SK-N-SH (cell line): ENCODE measurements at regions not wholly inside any gene's neighbourhood (a gene's known extent, or its start where the extent isn't known, plus 50 kb on each side); places are given as distances from the start of the nearest gene placed in this dataset.

Experiments
- CTCF ChIA-PET: fragments of 300-600, 350-600 bp; formaldehyde crosslinking; extraction: SDS; loops from one replicate; lab custom pipeline; 2021; lab: Yijun Ruan, JAX
- POLR2A ChIA-PET: fragments of 350-600 bp; sonication (Branson Sonifier 250); formaldehyde crosslinking; extraction: SDS; loops from one replicate; lab custom pipeline; 2020; ENCODE audit warnings: antibody characterized with exemption, inconsistent platforms; lab: Yijun Ruan, JAX
- DNase-seq: peaks from one replicate; pipeline ENCODE4 v3.0.0; 2012
- H2AFZ ChIP-seq: fragments of 200-600 bp; sonication (generic); 2 replicates; pipeline ENCODE4 v1.8.1; 2016; ENCODE audit warnings: antibody characterized with exemption, mild to moderate bottlenecking, low read depth
- H3F3A ChIP-seq: fragments of 200-600 bp; sonication (generic); replicated peaks from 2 replicates; pipeline ENCODE3; 2016; ENCODE audit warnings: antibody characterized with exemption, mild to moderate bottlenecking; ENCODE audit not compliant: insufficient read depth
- H3K27ac ChIP-seq, 2 experiments: fragments of 200-500 bp in 1 of 2; fragments of 200-600 bp in 1 of 2; sonication (Bioruptor generic) in 1 of 2; sonication (generic), shearing (Covaris generic) in 1 of 2; 2 replicates each; pipeline versions ENCODE4 v1.5.1 to v1.6.1; 2014 to 2016; ENCODE audit warnings: low read depth in 2 of 2, inconsistent platforms in 1 of 2, low read length in 1 of 2, mild to moderate bottlenecking in 1 of 2, mixed read lengths in 1 of 2
- H3K27me3 ChIP-seq: fragments of 200-600 bp; sonication (generic), shearing (Covaris generic); 2 replicates; pipeline ENCODE4 v1.6.1; 2016; ENCODE audit warnings: mixed run types; ENCODE audit not compliant: insufficient read depth
- H3K36me3 ChIP-seq, 2 experiments: fragments of 200-500 bp in 1 of 2; fragments of 200-600 bp in 1 of 2; sonication (Bioruptor generic) in 1 of 2; sonication (generic) in 1 of 2; replicated peaks in 1 of 2; 2 replicates each; pipeline versions ENCODE3 to v1.5.1; 2014 to 2016; ENCODE audit warnings: low read length in 1 of 2, mild to moderate bottlenecking in 1 of 2; ENCODE audit not compliant: insufficient read depth in 2 of 2, control insufficient read depth in 1 of 2
- H3K4me1 ChIP-seq, 2 experiments: fragments of 200-500 bp in 1 of 2; fragments of 200-600 bp in 1 of 2; sonication (Bioruptor generic) in 1 of 2; sonication (generic), shearing (Covaris generic) in 1 of 2; 2 replicates each; pipeline versions ENCODE4 v1.5.1 to v1.6.1; 2014 to 2016; ENCODE audit warnings: low read depth in 1 of 2, low read length in 1 of 2, mixed run types in 1 of 2; ENCODE audit not compliant: insufficient read depth in 2 of 2, control insufficient read depth in 1 of 2
- H3K4me2 ChIP-seq: fragments of 200-600 bp; sonication (generic), shearing (Covaris generic); 2 replicates; pipeline ENCODE4 v1.6.1; 2017; ENCODE audit warnings: mixed run types
- H3K4me3 ChIP-seq, 2 experiments: fragments of 200-500 bp in 1 of 2; fragments of 200-600 bp in 1 of 2; sonication (Bioruptor generic) in 1 of 2; sonication (generic), shearing (Covaris generic) in 1 of 2; 2 replicates each; pipeline versions ENCODE4 v1.5.1 to v1.8.1; 2014 to 2016; ENCODE audit warnings: low read depth in 2 of 2, inconsistent platforms in 1 of 2, low read length in 1 of 2, mild to moderate bottlenecking in 1 of 2, mixed read lengths in 1 of 2, moderate library complexity in 1 of 2
- H3K79me2 ChIP-seq: fragments of 200-600 bp; sonication (generic); 2 replicates; pipeline ENCODE4 v1.8.1; 2017; ENCODE audit warnings: mild to moderate bottlenecking; ENCODE audit not compliant: insufficient read depth
- H3K9ac ChIP-seq: fragments of 200-600 bp; sonication (generic); 2 replicates; pipeline ENCODE4 v1.6.1; 2017; ENCODE audit warnings: mixed run types
- H3K9me2 ChIP-seq: fragments of 200-600 bp; sonication (generic); 2 replicates; pipeline ENCODE4 v1.6.1; 2017; ENCODE audit warnings: mixed run types
- H3K9me3 ChIP-seq: fragments of 200-600 bp; sonication (generic); 2 replicates; pipeline ENCODE4 v1.6.1; 2017; ENCODE audit warnings: mixed run types, mild to moderate bottlenecking, moderate library complexity
- H4K20me1 ChIP-seq: fragments of 200-600 bp; sonication (generic); 2 replicates; pipeline ENCODE4 v1.6.1; 2017; ENCODE audit warnings: mild to moderate bottlenecking, mixed run types; ENCODE audit not compliant: insufficient read depth
- CHD2 ChIP-seq: fragments of 150-350 bp; IDR thresholded peaks from 2 replicates; pipeline ENCODE4 v1.6.1; 2018; ENCODE audit warnings: low read length; ENCODE audit not compliant: partially characterized antibody
- CTCF ChIP-seq: fragments of 200-600 bp; sonication (generic); IDR thresholded peaks from 2 replicates; pipeline ENCODE4 v1.6.1; 2017; ENCODE audit warnings: antibody characterized with exemption, mild to moderate bottlenecking, moderate library complexity
- GATA2 ChIP-seq: sonication (generic); formaldehyde crosslinking; IDR thresholded peaks from 2 replicates; pipeline ENCODE4 v1.5.0; 2020; ENCODE audit warnings: mild to moderate bottlenecking, missing genetic modification reagents
- IRF3 ChIP-seq: fragments of 150-350 bp; IDR thresholded peaks from 2 replicates; pipeline ENCODE4 v1.6.1; 2016; ENCODE audit warnings: mild to moderate bottlenecking, low read depth, low read length
- JUND ChIP-seq: IDR thresholded peaks from 2 replicates; pipeline ENCODE4 v1.4.0; 2012
- MAX ChIP-seq: IDR thresholded peaks from 2 replicates; pipeline ENCODE4 v1.4.0; 2012; ENCODE audit warnings: low read depth
- POLR2AphosphoS5 ChIP-seq: IDR thresholded peaks from 2 replicates; pipeline ENCODE4 v1.6.1; 2012; ENCODE audit warnings: low read depth, low read length
- REST ChIP-seq: IDR thresholded peaks from 2 replicates; pipeline ENCODE4 v1.6.1; 2012; ENCODE audit warnings: mild to moderate bottlenecking, low read depth, low read length, moderate library complexity
- RXRA ChIP-seq: IDR thresholded peaks from 2 replicates; pipeline ENCODE4 v1.4.0; 2012; ENCODE audit warnings: low read depth, mild to moderate bottlenecking, borderline replicate concordance
- SMC3 ChIP-seq: IDR thresholded peaks from 2 replicates; pipeline ENCODE4 v1.6.1; 2012; ENCODE audit warnings: low read depth, low read length, improper control_type of control experiment
- TAF1 ChIP-seq: IDR thresholded peaks from 2 replicates; pipeline ENCODE4 v1.6.1; 2012; ENCODE audit warnings: low read depth, mild to moderate bottlenecking, low read length, moderate library complexity, borderline replicate concordance
- TEAD4 ChIP-seq: IDR thresholded peaks from 2 replicates; pipeline ENCODE4 v1.4.0; 2012; ENCODE audit warnings: mild to moderate bottlenecking, borderline replicate concordance; ENCODE audit not compliant: insufficient read depth
- USF1 ChIP-seq: IDR thresholded peaks from 2 replicates; pipeline ENCODE4 v1.4.0; 2012; ENCODE audit warnings: low read depth, borderline replicate concordance
- WGBS: methylation state at CpG from one replicate; pipeline ENCODE4 v1.1.6; 2017; ENCODE audit warnings: low lambda C conversion rate; 5-methylcytosine and 5-hydroxymethylcytosine counted together

GRCh38 chr2:7265286-7265685, 348.1 kb downstream of the RNF144A start:
- H4K20me1 ChIP-seq, result no peaks in the 10 kb centered on the region
- POLR2A ChIA-PET, result no interaction called here
- H3K27ac ChIP-seq, result no peak overlapping the region
- H3K4me3 ChIP-seq, result no peak overlapping the region
- CTCF ChIA-PET, result interaction anchor here (1.1 kb wide), 1 partner anchor 9 kb away, joined by 3 read pairs; no protein-coding TSS in a partner anchor
- no peaks in the 10 kb centered on the region for H3K9me2 ChIP-seq
- no peaks in the 10 kb centered on the region for H3K36me3 ChIP-seq
- no peaks in the 10 kb centered on the region for H3F3A ChIP-seq
- H3K9me3 ChIP-seq, result no peaks in the 10 kb centered on the region
- no peak overlapping the region for H2AFZ ChIP-seq
- no peak for TF ChIP-seq USF1
- no peak for TF ChIP-seq GATA2 (CRISPR knock-in tag)
- TF ChIP-seq JUND, result no peak
- no peak for TF ChIP-seq REST
- TF ChIP-seq MAX, result no peak
- TF ChIP-seq CHD2, result no peak
- no peak for TF ChIP-seq TEAD4
- TF ChIP-seq CTCF, result no peak
- no peak for TF ChIP-seq TAF1
- TF ChIP-seq IRF3, result no peak
- no peak for TF ChIP-seq SMC3
- no peak for TF ChIP-seq RXRA
- TF ChIP-seq POLR2AphosphoS5, result no peak
- no peak overlapping the region for H3K4me2 ChIP-seq
- no peaks in the 10 kb centered on the region for H3K79me2 ChIP-seq
- WGBS, result 64% methylated on average over 8 of the region's 8 CpGs
- H3K27me3 ChIP-seq, result no peaks in the 10 kb centered on the region
- no peak for DNase-seq
- no peak overlapping the region for H3K9ac ChIP-seq
- H3K4me1 ChIP-seq, result peaks cover 0 to 5% of the 10 kb centered on the region in 2 experiments; a peak in 1 of 4 replicates
